Lower leg skin (tissue), 3 donors: ENCODE measurements at regions not wholly inside any gene's neighbourhood (a gene's known extent, or its start where the extent isn't known, plus 50 kb on each side); places are given as distances from the start of the nearest gene placed in this dataset.

Experiments used
- POLR2A ChIP-seq, 2 donors: fragments of 450-650 bp; IDR thresholded peaks; one replicate each; pipeline ENCODE4 v1.6.1; 2016 to 2017; ENCODE audit warnings: antibody characterized with exemption in 2 of 2, mild to moderate bottlenecking in 1 of 2, moderate library complexity in 1 of 2
- TF ChIP-seq, protein P1 (sequence below), 3 donors: fragments of 450-650 bp; IDR thresholded peaks; one replicate each; pipeline ENCODE4 v1.5.1; 2016; ENCODE audit warnings: antibody characterized with exemption in 3 of 3, mild to moderate bottlenecking in 3 of 3, moderate library complexity in 2 of 3

DNA sequence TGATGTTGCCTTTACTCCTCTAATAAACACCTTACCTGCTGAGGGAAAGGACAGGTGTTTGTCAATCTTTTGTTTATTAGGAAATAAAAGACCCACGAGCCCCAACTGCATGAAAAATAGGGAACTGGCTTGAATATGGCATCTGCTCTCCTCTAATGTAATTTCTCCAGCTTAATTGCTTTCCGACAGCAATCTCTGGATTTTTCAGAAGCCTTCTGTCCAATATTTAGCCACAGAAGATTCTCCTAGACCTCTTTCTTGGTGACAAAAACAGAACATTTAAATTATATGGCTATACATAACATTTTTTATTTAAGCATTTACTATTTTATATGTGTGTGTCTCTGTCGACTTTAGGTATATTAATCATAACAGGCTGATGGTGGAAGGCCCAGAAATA, 317.4 kb upstream of the ADARB2 start:
- TF ChIP-seq, protein P1, sequence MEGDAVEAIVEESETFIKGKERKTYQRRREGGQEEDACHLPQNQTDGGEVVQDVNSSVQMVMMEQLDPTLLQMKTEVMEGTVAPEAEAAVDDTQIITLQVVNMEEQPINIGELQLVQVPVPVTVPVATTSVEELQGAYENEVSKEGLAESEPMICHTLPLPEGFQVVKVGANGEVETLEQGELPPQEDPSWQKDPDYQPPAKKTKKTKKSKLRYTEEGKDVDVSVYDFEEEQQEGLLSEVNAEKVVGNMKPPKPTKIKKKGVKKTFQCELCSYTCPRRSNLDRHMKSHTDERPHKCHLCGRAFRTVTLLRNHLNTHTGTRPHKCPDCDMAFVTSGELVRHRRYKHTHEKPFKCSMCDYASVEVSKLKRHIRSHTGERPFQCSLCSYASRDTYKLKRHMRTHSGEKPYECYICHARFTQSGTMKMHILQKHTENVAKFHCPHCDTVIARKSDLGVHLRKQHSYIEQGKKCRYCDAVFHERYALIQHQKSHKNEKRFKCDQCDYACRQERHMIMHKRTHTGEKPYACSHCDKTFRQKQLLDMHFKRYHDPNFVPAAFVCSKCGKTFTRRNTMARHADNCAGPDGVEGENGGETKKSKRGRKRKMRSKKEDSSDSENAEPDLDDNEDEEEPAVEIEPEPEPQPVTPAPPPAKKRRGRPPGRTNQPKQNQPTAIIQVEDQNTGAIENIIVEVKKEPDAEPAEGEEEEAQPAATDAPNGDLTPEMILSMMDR (IDR thresholded peaks at IDR 0.05) = no peak
- no peak for TF ChIP-seq POLR2A (IDR thresholded peaks at IDR 0.05)
